ENCODE measurements at regions not wholly inside any gene's neighbourhood (a gene's known extent, or its start where the extent isn't known, plus 50 kb on each side); places are given as distances from the start of the nearest gene placed in this dataset.
"Not testable (repeated sequence)": the region's sequence is repeated elsewhere in the genome, so short reads cannot be mapped to it uniquely, and the experiment has no call there.

DNA sequence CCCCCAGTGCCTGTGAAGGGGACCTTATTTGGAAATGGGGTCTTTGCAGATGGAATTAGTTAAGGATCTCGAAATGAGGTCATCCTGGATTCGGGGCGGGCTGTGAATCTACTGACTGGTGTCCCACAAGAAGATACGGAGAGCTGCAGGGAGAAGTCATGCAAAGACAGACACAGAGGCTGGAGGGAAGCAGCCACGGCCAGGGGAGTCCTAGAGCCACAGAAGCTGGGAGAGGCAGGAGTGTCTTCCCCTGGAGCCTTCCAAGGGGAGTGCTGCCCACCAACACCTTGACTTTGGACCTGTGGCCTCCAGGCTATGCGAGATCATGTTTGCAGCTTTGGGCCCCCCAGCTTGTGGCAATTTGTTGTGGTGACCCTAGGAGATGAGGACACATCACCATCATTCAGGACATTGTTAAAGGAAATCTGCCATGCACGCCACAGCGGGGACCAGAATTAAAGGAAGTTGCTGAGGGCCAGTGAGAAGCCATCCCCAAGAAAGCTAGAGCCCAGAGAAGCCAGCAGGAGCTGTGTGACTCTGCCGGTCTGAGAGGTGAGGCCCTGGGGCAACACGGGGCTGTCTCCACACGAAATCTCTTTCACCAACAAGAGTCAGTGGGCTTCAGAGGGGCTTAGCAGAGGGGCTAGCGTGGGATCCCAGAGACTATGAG is 434.7 kb downstream of the BRD1 start:
- no peak for DNase-seq (ENCODE audit: low read depth)

DNA sequence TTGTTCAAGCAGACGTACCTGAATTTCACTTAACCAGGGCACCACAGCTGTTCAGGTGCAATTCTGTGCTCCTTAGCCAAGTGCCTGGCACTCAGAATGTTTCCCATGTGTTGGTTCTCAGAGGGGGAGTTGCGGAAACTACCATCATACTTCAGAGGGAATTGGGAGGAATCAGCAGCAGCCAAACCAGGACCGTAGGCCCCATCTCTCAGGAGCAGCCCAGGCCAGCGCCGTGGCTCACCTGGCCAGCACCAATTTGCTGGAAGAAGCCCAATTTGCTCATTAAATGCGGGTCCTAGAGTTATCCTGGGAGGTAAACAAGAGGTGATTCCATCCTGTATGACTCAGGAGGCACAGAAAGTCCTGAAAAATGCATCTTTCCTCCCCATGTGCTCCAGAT is 435.4 kb downstream of the BRD1 start:
- DNase-seq (ENCODE audit: low read depth): no peak

- no peak for DNase-seq (ENCODE audit: low read depth)
Measured at GRCh38 chr22:49391436-49391835, 436.2 kb downstream of the BRD1 start.

DNA sequence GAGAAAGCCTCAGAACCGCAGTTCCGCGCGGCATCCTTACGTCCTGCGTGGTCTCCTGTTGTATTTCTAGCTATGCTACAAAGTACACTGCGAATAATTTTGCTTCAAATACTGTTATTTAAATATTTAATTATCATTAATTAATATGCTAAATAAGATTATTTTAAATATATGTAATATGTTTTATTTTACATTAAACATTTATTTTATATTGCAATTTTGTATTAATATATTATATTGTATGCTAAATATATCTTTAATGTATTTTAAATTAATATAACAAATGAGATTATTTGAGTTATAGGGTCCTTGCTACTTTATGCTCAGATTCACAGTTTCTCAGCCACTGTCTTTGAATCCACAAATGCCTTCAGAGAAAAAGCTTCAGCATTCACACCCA is 436.7 kb downstream of the BRD1 start:
- no peak for DNase-seq (ENCODE audit: low read depth)

GRCh38 chr22:49383909-49384308 is 443.8 kb downstream of the BRD1 start:
- not testable (repeated sequence) for DNase-seq (ENCODE audit: low read depth)

- no peak for DNase-seq (ENCODE audit: low read depth)
Measured at GRCh38 chr22:49382451-49382735, 445.3 kb downstream of the BRD1 start.

DNA sequence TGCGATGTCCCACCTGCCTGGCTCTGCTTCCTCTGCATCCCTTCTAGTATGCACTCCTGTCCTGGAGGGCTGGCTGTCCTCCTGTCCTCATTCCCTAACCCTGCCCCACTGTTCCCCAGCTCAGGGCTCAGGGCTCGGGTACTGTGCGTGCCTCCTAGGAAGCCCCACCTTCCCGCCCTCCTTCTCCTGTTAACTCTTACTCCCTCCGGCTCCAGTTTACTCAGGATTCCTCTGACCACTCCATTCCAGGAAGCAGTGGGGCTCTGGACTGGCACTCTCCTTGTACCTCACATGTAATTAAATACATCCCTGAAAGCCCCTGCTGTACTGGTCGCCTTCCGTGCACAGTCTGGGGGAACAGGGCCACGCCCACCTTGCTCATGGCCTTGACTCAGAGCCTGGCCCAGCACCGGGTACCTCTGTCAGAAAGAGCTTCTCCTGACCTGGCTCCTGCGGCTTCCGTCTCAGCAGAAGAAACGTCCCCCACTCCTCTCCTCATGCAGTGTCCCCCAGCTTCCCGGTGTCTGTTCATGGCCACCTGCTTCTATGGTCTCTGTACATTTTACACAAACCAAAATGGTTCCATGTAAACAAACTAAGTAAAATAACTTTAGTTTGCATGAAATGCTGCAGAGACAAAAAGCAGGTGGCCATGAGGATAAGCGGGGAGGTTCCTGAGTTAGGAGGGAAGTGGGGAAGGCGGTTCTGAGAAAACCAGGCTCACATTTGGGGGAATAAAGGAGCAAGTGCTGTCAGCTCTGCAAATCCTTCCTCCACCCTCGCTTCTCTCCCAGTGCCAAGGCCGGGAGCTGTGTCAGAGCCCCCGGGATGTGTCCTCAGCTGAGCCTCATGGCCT is 445.9 kb downstream of the BRD1 start:
- DNase-seq (ENCODE audit: low read depth): no peak

DNA sequence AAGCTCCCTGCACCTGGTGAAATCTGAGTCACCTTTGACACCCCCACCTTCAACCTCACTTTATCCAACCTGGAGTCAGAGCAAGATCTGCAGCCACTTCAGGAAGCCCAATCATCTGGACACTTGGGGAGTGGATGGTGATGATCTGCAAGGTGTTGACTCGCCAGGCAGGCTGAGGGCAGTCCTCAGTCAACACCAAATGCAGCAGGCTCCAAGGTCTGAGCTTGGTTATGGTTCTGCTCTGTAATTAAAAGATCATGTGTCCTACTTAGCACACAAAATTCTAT is 446.9 kb downstream of the BRD1 start:
- DNase-seq (ENCODE audit: low read depth): no peak

DNA sequence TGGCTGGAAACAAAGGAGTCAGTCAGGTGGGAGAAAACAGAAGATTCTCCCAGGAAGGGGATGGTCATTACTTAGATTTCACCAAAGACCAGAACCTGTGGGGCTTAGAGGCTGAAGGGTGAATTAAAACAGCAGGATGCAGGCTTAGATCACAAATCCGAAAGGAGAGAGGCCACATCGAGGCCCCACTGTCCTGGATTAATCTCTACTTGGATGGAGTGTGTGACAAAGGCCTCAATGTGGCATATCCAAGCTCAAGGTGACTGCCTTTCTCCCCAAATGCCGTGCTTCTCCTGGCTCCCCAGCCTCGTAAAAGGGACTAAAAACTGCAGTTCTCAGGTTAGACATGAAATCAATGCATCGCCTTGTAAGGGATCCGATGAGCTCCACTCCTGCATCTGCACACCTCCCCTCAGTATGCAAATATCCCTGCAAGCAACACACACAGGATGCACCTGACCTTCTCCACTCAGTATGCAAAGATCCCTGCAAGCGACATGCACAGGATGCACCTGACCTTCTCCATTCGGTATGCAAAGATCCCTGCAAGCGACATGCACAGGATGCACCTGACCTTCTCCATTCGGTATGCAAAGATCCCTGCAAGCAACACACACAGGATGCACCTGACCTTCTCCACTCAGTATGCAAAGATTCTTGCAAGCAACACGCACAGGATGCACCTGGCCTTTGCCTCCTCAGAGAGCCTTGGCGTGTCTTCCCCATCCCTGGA is 447.4 kb downstream of the BRD1 start:
- DNase-seq (ENCODE audit: low read depth): no peak

GRCh38 chr22:49377306-49377705 is 450.4 kb downstream of the BRD1 start:
- no peak for DNase-seq (ENCODE audit: low read depth)

DNA sequence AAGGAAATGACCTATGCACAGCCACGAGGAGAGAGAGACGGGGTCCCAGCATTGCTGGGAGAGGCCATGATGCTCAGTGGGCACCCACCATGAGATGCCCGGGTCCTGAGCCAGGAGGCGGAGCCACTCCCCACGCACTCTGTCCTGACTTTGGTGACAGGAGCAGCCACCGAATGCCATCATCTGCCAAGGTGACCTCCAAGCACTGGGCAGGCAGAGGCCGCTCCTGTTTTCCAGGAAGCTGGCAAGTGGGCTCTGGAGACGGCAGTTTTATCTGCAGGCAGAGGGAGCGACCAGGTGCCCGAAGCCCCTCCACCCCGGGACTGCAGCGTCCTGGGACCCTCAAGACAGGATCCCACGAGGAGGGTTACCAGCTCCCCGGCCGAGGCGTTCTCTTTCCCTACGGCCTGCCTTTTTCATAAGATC is 453.9 kb downstream of the BRD1 start:
- DNase-seq (ENCODE audit: low read depth): no peak

DNA sequence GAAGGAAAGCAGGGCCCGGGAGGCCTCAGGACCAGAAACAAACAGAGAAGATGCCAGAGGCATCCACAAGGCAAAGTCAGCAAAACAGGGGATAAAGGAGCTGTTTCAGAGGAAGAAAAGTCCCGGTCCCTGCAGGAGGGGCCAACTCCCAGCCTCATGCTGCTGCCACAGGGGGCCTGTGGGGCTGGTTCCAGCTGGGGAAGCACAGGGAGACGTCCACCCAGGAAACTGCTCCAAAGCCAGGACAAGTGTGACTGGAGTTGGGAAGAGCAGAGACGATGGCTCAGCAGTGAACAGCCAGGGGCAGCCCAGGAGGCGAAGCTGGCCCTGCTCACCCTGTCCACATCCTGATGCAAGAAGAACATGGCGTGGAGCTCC is 454.4 kb downstream of the BRD1 start:
- DNase-seq (ENCODE audit: low read depth): no peak

DNA sequence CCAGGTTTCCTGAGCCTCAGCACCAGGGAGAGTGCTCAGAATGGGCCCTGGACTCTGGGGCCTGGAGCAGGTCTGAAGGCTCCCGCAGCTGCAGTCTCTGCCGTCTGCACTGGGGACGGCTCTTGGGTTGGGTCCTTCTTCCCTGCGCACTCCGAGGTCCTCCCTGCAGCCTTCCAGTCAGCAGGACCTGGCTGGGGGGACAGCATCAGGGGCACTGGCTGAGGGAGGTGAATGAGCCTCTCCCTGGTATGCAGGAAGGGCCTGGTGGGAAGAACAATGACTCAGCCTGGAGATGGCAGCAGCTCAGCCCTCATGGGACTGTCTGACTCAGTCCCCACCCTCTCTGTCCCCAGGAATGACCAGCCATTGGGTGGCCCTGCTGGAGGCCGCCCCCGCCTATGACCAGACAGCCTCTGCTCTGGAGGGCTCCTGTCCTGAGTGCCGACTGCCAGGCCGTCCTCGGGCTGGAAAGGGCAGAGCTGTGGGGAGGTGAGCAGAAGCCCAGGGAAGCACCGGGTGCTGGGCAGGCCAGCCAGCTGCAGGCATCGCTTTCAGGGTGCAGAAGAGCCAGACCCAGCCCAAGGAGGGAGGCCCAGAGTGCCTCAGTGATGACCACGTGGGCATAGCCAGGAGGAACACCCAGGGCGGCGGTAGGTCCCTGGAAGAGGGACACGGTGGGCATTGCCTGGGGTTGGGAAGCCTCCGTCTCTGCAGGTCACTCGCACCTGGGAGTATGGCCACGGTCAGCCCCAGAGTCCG is 455.0 kb downstream of the BRD1 start:
- DNase-seq (ENCODE audit: low read depth): no peak

DNA sequence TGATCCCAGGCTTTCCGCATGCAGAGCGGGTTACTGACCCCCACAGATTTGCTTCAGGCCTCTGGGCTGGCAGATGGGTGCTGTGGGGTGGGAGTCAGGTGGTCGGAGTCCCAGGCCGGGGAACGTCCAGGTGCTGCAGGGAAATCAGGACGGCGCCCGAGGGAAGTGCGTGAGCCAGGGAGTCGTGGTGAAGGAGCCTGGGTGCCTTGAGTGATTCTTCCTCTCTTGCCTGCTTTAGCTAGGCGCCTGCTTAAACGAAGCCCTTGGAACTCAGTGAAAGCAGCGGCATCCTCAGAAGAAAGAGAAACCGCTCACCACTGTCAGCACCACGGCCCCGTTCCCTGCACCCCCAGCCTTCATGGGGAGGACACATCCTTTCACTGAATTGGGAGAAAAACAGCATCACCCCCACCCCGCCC is 455.6 kb downstream of the BRD1 start:
- no peak for DNase-seq (ENCODE audit: low read depth)

GRCh38 chr22:49371325-49372110 is 456.2 kb downstream of the BRD1 start:
- DNase-seq (ENCODE audit: low read depth): no peak

DNA sequence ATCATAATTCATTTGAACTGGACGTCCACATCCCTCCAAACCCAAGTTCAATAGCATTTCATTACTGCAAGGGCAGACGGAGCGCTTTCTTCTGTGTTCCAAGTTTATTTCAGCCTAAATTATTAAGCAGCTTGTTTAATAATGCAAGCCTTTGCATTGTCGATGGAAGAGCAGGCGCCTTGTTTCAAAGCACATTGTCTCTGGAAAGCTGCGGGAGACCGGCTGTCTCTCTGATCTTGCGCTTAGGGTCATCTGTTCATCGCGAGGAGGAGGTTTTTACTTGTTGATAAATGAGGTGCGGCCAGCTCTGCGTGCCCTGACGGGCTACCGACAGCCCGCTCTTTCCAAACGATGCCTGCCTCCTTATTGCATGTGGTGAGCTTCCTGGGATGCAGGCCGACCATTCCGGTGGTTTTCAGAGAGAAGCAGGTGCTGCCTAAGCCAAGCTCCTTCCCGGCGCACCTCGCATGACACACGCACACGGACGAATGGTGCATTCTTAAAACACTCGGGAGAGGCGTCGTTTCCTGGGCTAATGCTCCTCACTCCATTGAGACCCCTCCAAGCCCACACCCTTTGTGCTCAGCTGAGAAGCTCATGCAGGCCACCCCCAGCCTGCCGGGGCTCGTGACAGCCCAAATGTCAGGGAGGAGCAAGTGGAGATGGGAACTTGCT is 456.9 kb downstream of the BRD1 start:
- no peak for DNase-seq (ENCODE audit: low read depth)

- DNase-seq (ENCODE audit: low read depth): no peak
Measured at GRCh38 chr22:49369726-49370626, 457.7 kb downstream of the BRD1 start.

GRCh38 chr22:49368976-49369725 is 458.5 kb downstream of the BRD1 start:
- no peak for DNase-seq (ENCODE audit: low read depth)

DNA sequence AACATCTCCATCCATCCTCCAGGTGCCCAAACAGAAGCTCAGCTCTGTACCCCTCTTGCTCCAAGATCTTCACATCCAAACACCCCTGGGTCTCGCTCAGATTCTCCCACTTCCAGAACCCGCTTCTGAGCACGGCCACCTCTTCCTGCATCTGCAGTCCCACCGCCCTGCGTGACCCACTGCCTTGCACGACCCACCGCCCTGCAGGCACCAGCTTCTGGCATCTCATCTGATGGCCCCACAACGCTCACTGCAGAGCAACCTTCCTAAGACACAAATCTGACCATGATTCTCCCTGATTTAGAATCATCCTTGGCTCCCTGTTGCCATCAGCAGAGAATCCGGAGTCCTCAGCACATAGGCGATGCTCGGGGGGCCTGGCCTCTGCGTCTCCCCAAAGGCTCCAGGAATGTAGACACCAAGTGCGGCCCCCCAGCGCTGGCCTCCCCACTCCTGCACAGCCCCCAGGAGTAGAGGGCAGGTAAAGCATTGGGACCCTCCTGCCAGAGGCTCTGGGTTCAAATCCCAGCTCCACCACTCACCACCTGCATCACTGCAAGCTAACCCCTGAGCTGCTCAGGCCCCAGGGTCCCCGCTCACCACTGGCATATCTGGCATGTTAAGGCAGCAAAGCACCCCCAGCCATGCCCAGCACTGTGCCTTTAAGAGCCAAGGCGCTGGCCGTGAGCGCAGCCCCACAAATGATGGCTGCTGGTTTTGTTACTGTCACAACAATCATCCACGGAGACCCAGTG is 459.3 kb downstream of the BRD1 start:
- no peak for DNase-seq (ENCODE audit: low read depth)
